GM12872 (cell line): ENCODE measurements at regions not wholly inside any gene's neighbourhood (a gene's known extent, or its start where the extent isn't known, plus 50 kb on each side); places are given as distances from the start of the nearest gene placed in this dataset.

Experiments used
- TF ChIP-seq, protein P1 (sequence below): IDR thresholded peaks from 3 replicates; pipeline ENCODE4 v1.5.1; 2011; ENCODE audit warnings: low read depth, mild to moderate bottlenecking, low read length, moderate library complexity; ENCODE audit not compliant: insufficient read depth

GRCh38 chr4:156413239-156414135 lies 459.8 kb upstream of the CTSO start:
- TF ChIP-seq, protein P1, sequence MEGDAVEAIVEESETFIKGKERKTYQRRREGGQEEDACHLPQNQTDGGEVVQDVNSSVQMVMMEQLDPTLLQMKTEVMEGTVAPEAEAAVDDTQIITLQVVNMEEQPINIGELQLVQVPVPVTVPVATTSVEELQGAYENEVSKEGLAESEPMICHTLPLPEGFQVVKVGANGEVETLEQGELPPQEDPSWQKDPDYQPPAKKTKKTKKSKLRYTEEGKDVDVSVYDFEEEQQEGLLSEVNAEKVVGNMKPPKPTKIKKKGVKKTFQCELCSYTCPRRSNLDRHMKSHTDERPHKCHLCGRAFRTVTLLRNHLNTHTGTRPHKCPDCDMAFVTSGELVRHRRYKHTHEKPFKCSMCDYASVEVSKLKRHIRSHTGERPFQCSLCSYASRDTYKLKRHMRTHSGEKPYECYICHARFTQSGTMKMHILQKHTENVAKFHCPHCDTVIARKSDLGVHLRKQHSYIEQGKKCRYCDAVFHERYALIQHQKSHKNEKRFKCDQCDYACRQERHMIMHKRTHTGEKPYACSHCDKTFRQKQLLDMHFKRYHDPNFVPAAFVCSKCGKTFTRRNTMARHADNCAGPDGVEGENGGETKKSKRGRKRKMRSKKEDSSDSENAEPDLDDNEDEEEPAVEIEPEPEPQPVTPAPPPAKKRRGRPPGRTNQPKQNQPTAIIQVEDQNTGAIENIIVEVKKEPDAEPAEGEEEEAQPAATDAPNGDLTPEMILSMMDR: no peak

GRCh38 chr4:156411531-156411930 lies 457.9 kb upstream of the CTSO start:
- TF ChIP-seq, protein P1: no peak

GRCh38 chr4:156408749-156409148 lies 455.1 kb upstream of the CTSO start:
- TF ChIP-seq, protein P1: no peak

DNA sequence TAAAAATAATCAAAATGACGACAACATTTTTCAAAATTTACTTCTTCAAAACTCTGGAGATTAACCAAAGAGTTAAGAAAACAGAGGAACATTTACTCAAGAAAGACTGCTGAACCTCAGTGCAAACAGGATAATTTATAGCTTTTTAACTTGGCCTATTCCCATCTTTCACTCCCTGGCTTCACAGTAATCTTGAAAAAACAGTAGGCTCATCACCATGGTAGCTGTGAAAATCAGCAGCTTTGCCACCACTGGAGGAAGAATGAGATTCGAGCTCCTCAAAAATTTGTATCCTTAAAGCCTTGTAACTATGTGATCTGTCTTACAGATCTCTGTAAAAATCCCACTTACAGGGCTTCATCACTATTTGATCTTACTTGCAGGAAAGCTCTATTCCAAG lies 447.7 kb upstream of the CTSO start:
- TF ChIP-seq, protein P1: no peak

DNA sequence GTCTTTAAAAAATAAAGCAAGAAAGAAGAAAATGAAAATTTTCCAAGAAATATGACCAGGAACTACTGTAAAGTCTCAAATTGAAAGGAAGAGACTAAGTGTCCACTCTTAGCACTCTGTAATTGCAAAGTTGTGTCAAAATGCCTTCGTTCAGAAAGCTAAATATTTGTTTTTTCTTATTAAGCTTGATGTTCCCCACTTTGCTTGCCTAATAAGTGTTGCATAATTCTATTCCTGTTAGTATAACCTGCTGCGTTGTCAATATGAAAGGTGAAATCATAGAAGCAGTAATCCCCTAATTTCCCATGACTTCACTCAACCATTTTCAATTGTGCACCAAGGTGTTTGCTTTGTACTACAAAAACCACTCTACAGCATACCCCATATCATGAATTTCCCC lies 442.9 kb upstream of the CTSO start:
- TF ChIP-seq, protein P1: no peak

- TF ChIP-seq, protein P1: no peak
Measured at GRCh38 chr4:156391325-156391653, 437.6 kb upstream of the CTSO start.

DNA sequence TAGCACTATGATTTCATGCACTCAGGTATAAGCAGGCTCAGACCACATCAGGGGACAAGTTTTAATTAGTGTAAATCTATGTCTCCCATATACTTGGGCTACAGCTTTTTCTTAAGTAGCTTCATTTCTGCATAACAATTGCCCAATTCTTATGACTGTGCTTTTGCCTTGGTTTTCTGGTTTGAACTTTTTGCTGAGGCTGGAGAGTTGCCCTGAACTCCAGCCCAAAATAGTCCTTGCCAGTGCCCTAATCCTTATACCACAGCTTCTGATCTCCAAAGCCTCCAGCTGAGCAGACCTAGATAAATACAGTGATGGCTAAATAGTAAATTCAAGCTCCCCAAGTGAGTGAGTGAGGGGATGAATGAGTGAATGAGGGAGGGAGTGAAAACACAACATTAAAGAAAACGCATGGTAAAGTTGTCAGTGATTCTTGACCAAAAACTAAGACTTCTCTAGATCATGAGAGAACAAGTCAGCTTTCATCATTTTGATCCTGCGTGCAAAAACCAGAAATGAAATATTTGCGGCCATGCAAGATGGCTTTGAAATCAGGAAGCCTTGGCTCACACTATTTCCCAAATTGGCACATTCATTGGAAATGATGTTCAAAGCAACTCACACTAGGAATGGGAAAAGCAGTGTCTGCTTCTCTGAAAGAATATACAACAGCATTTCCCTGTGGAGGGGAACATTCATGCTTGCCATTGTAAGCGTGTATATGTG lies 437.1 kb upstream of the CTSO start:
- TF ChIP-seq, protein P1: no peak
